KOPT-K1 (cell line): ENCODE measurements at regions not wholly inside any gene's neighbourhood (a gene's known extent, or its start where the extent isn't known, plus 50 kb on each side); places are given as distances from the start of the nearest gene placed in this dataset.

ENCODE experiments used
- H3K27ac ChIP-seq: fragments of 200-600 bp; sonication (generic); 2 replicates; pipeline ENCODE4 v1.5.1; 2016; ENCODE audit warnings: antibody characterized with exemption, mild to moderate bottlenecking, low read depth, low read length; ENCODE audit not compliant: poor library complexity, severe bottlenecking
- H3K36me3 ChIP-seq: fragments of 200-600 bp; sonication (generic); 2 replicates; pipeline ENCODE4 v1.5.1; 2017; ENCODE audit warnings: antibody characterized with exemption, mild to moderate bottlenecking, low read length, moderate library complexity; ENCODE audit not compliant: insufficient read depth
- H3K9me3 ChIP-seq: fragments of 200-600 bp; sonication (generic); 2 replicates; pipeline ENCODE4 v1.5.1; 2017; ENCODE audit warnings: antibody characterized with exemption, low read length, mild to moderate bottlenecking; ENCODE audit not compliant: insufficient read depth, poor library complexity, severe bottlenecking

- no peaks in the 10 kb centered on the region for H3K9me3 ChIP-seq
- H3K27ac ChIP-seq = no peak overlapping the region
Measured at GRCh38 chr4:156593464-156593863, 378.1 kb downstream of the PDGFC start.

GRCh38 chr4:156591679-156592078 is 379.9 kb downstream of the PDGFC start:
- Histone ChIP-seq H3K36me3 (no peaks in the 10 kb centered on the region), H3K27ac (no peak overlapping the region), H3K9me3 (no peaks in the 10 kb centered on the region)

More at GRCh38 chr4:156593464-156593863, 378.1 kb downstream of the PDGFC start:
- no peaks in the 10 kb centered on the region for H3K36me3 ChIP-seq

GRCh38 chr4:156584100-156584499 is 387.5 kb downstream of the PDGFC start:
- Histone ChIP-seq H3K27ac (no peak overlapping the region), H3K36me3 (no peaks in the 10 kb centered on the region), H3K9me3 (no peaks in the 10 kb centered on the region)

GRCh38 chr4:156583265-156583664 is 388.3 kb downstream of the PDGFC start:
- no peaks in the 10 kb centered on the region for H3K9me3 ChIP-seq
- H3K36me3 ChIP-seq = no peaks in the 10 kb centered on the region
- H3K27ac ChIP-seq = no peak overlapping the region

GRCh38 chr4:156581282-156582063 is 390.1 kb downstream of the PDGFC start:
- no peaks in the 10 kb centered on the region for H3K9me3 ChIP-seq
- H3K27ac ChIP-seq = no peak overlapping the region
- H3K36me3 ChIP-seq = no peaks in the 10 kb centered on the region

- Histone ChIP-seq H3K36me3 (no peaks in the 10 kb centered on the region), H3K9me3 (no peaks in the 10 kb centered on the region), H3K27ac (no peak overlapping the region)
Measured at GRCh38 chr4:156578713-156579112, 392.9 kb downstream of the PDGFC start.

GRCh38 chr4:156578005-156578404 is 393.6 kb downstream of the PDGFC start:
- Histone ChIP-seq H3K9me3 (no peaks in the 10 kb centered on the region), H3K27ac (no peak overlapping the region), H3K36me3 (no peaks in the 10 kb centered on the region)

- H3K36me3 ChIP-seq = no peaks in the 10 kb centered on the region
- H3K27ac ChIP-seq = no peak overlapping the region
- H3K9me3 ChIP-seq = no peaks in the 10 kb centered on the region
Measured at GRCh38 chr4:156576946-156577345, 394.7 kb downstream of the PDGFC start.

- no peak overlapping the region for H3K27ac ChIP-seq
- no peaks in the 10 kb centered on the region for H3K36me3 ChIP-seq
Measured at GRCh38 chr4:156575430-156576073, 396.0 kb downstream of the PDGFC start.

GRCh38 chr4:156571146-156571545 is 400.5 kb downstream of the PDGFC start:
- Histone ChIP-seq H3K27ac (no peak overlapping the region), H3K9me3 (no peaks in the 10 kb centered on the region), H3K36me3 (no peaks in the 10 kb centered on the region)

More at GRCh38 chr4:156575430-156576073, 396.0 kb downstream of the PDGFC start:
- H3K9me3 ChIP-seq = no peaks in the 10 kb centered on the region

- H3K27ac ChIP-seq = no peak overlapping the region
- H3K9me3 ChIP-seq = no peaks in the 10 kb centered on the region
- no peaks in the 10 kb centered on the region for H3K36me3 ChIP-seq
Measured at GRCh38 chr4:156569535-156569934, 402.1 kb downstream of the PDGFC start.

GRCh38 chr4:156568484-156568883 is 403.1 kb downstream of the PDGFC start:
- H3K27ac ChIP-seq = no peak overlapping the region
- H3K36me3 ChIP-seq = no peaks in the 10 kb centered on the region
- no peaks in the 10 kb centered on the region for H3K9me3 ChIP-seq

- Histone ChIP-seq H3K36me3 (no peaks in the 10 kb centered on the region), H3K9me3 (no peaks in the 10 kb centered on the region), H3K27ac (no peak overlapping the region)
Measured at GRCh38 chr4:156568041-156568440, 403.6 kb downstream of the PDGFC start.

GRCh38 chr4:156560701-156561100 is 410.9 kb downstream of the PDGFC start:
- H3K27ac ChIP-seq = no peak overlapping the region
- H3K36me3 ChIP-seq = no peaks in the 10 kb centered on the region
- H3K9me3 ChIP-seq = no peaks in the 10 kb centered on the region

GRCh38 chr4:156559346-156559745 is 412.3 kb downstream of the PDGFC start:
- no peaks in the 10 kb centered on the region for H3K9me3 ChIP-seq
- H3K36me3 ChIP-seq = no peaks in the 10 kb centered on the region
- no peak overlapping the region for H3K27ac ChIP-seq
